Heart right ventricle (tissue), 16 donors: ENCODE measurements at regions not wholly inside any gene's neighbourhood (a gene's known extent, or its start where the extent isn't known, plus 50 kb on each side); places are given as distances from the start of the nearest gene placed in this dataset.

Experiments used
- ATAC-seq, 8 donors: fragments of 200-7000 bp; cut with Tn5 transposase; one replicate each; pipeline ENCODE4 v1.9.1; 2020; ENCODE audit warnings: mild to moderate bottlenecking in 8 of 8, moderate library complexity in 8 of 8, moderate number of reproducible peaks in 1 of 8
- DNase-seq, 2 donors: peaks; one replicate each; pipeline ENCODE4 v3.0.0-alpha.2; 2020
- H3K27ac ChIP-seq, 10 donors: fragments of 200-600 bp; sonication (generic) in 2 of 10; one replicate each; pipeline versions ENCODE4 v1.5.0 to v1.8.0; 2020 to 2022; ENCODE audit warnings: mild to moderate bottlenecking in 3 of 10
- H3K27me3 ChIP-seq, 7 donors: fragments of 200-600 bp; one replicate each; pipeline ENCODE4 v1.8.0; 2021 to 2022; ENCODE audit warnings: mild to moderate bottlenecking in 2 of 7
- H3K36me3 ChIP-seq, 9 donors: fragments of 200-600 bp; sonication (generic) in 1 of 9; one replicate each; pipeline versions ENCODE4 v1.5.0 to v1.8.0; 2020 to 2022; ENCODE audit warnings: mild to moderate bottlenecking in 2 of 9
- H3K4me1 ChIP-seq, 9 donors: fragments of 200-600 bp; sonication (generic) in 1 of 9; one replicate each; pipeline versions ENCODE4 v1.5.0 to v1.8.0; 2020 to 2022; ENCODE audit warnings: mild to moderate bottlenecking in 4 of 9
- H3K4me3 ChIP-seq, 10 donors: fragments of 200-600 bp; sonication (generic) in 2 of 10; one replicate each; pipeline versions ENCODE4 v1.5.0 to v1.8.0; 2020 to 2022; ENCODE audit warnings: mild to moderate bottlenecking in 7 of 10, moderate library complexity in 2 of 10
- H3K9me3 ChIP-seq, 11 donors: fragments of 200-600 bp in 10 of 11; sonication (generic) in 2 of 11; one replicate each; pipeline versions ENCODE4 v1.5.0 to v1.8.0; 2013 to 2022; ENCODE audit warnings: mild to moderate bottlenecking in 2 of 11, control low read depth in 1 of 11, moderate library complexity in 1 of 11
- CTCF ChIP-seq, 9 donors: fragments of 200-600 bp; sonication (generic) in 2 of 9; IDR thresholded peaks; one replicate each; pipeline versions ENCODE4 v1.5.0 to v1.8.0; 2021 to 2022; ENCODE audit warnings: antibody characterized with exemption in 9 of 9, mild to moderate bottlenecking in 5 of 9, moderate library complexity in 1 of 9
- WGBS, 2 donors: extraction: QIAGEN DNeasy Blood & Tissue Kit; methylation state at CpG; one replicate each; pipeline ENCODE4 v1.1.7; 2013; ENCODE audit warnings: inconsistent platforms in 1 of 2; 5-methylcytosine and 5-hydroxymethylcytosine counted together
- intact Hi-C, 10 donors: fragments of 100-400 bp; cut with DNase I; formaldehyde crosslinking; loops; one replicate each; pipeline versions ENCODE4 v1.11.1 to v1.14.2; 2022
- donor health status: Arrhythmogenic right ventricular cardiomyopathy.
- donor health status: ischemic (EF 13 %, LVEDD 7.1; RV severe dilation, severe dysfunction).
- donor health status: healthy with polysubstance abuse.
- donor health status: DM: no; HTN: yes; CAD: no.
- donor health status: DM: no; HTN: no; CAD: no.
- donor health status: ischemic (EF 25% LVEDD 6.9; RV normal size, moderate dysfunction).
- donor health status: ischemic (EF 25% LVEDD 5.7; RV mildly dilated, moderate dysfunction).
- donor health status: healthy.
- donor health status: DM: yes; HTN: yes; CAD: no.
- donor health status: Ischemic cardiomyopathy.
- donor health status: ischemic (EF 35%, LVEDD 5.7; RV mildly dilated, moderate dysfunction).
- donor health status: nonischemic (EF 11% LVEDD 7.7; RV severe dilation, severe dysfunction).
- donor health status: DM: yes; HTN: yes; CAD: no.
- donor health status: PGD.
- donor health status: ischemic (EF 29% LVEDD 5.4; RV normal size, mild dysfunction).
- donor health status: nonischemic (EF 23%, LVEDD 6.1; RV moderate dilation, normal function).

GRCh38 chr6:144474904-144475303 is 189.8 kb downstream of the UTRN start:
- Histone ChIP-seq H3K4me3 (no peak overlapping the region), H3K9me3 (no peaks in the 10 kb centered on the region), H3K27ac (no peak overlapping the region), H3K36me3 (peaks cover 0 to 85% (median 23%) of the 10 kb centered on the region in 9 donors), H3K27me3 (no peaks in the 10 kb centered on the region), H3K4me1 (peaks cover 0 to 25% (median 12%) of the 10 kb centered on the region in 9 donors)
- ATAC-seq (no peak), DNase-seq (no peak)
- intact Hi-C loops: loop anchor here in 6 of 10 donors (5.0 to 10.0 kb wide), 7 partner anchors 180 to 378 kb away; partner anchors contain the start of genes UTRN (in 2 of the 6) and SF3B5 (in 1 of the 6)
- TF ChIP-seq CTCF (IDR thresholded peaks at IDR 0.05): no peak

- Histone ChIP-seq H3K9me3 (no peaks in the 10 kb centered on the region), H3K4me3 (no peak overlapping the region), H3K36me3 (peaks cover 0 to 88% (median 23%) of the 10 kb centered on the region in 9 donors), H3K27ac (no peak overlapping the region), H3K4me1 (peaks cover 0 to 30% (median 17%) of the 10 kb centered on the region in 9 donors), H3K27me3 (no peaks in the 10 kb centered on the region)
- no peak for TF ChIP-seq CTCF (IDR thresholded peaks at IDR 0.05)
- DNase-seq (no peak), ATAC-seq (no peak)
- intact Hi-C loops: loop anchor here in 6 of 10 donors (5.0 to 10.0 kb wide), 7 partner anchors 181 to 378 kb away; partner anchors contain the start of genes UTRN (in 2 of the 6) and SF3B5 (in 1 of the 6)
Observed at GRCh38 chr6:144475411-144475810, 190.3 kb downstream of the UTRN start.

- intact Hi-C loops: loop anchor here in 6 of 10 donors (5.0 to 10.0 kb wide), 7 partner anchors 181 to 379 kb away; partner anchors contain the start of genes UTRN (in 2 of the 6) and SF3B5 (in 1 of the 6)
- WGBS, 2 donors: 88 to 93% methylated on average over 3 of the region's 3 CpGs
Observed at GRCh38 chr6:144476286-144476685, 191.2 kb downstream of the UTRN start.

GRCh38 chr6:144477396-144477795 is 192.3 kb downstream of the UTRN start:
- 89 to 91% methylated on average over 1 of the region's 1 CpG for WGBS, 2 donors
- H3K36me3 ChIP-seq: peaks cover 0 to 86% (median 15%) of the 10 kb centered on the region in 9 donors
- H3K27me3 ChIP-seq: no peaks in the 10 kb centered on the region
- TF ChIP-seq CTCF (IDR thresholded peaks at IDR 0.05): no peak
- peak overlapping the region in 1 of 10 donors; percentile 50 for H3K27ac ChIP-seq
- ATAC-seq: no peak
- no peak overlapping the region for H3K4me3 ChIP-seq
- H3K4me1 ChIP-seq: peaks cover 0 to 39% (median 22%) of the 10 kb centered on the region in 9 donors
- no peak for DNase-seq
- no peaks in the 10 kb centered on the region for H3K9me3 ChIP-seq
- intact Hi-C loops: loop anchor here in 6 of 10 donors (5.0 to 10.0 kb wide), 7 partner anchors 183 to 380 kb away; partner anchors contain the start of genes UTRN (in 2 of the 6) and SF3B5 (in 1 of the 6)

More at GRCh38 chr6:144476286-144476685, 191.2 kb downstream of the UTRN start:
- ATAC-seq: no peak
- Histone ChIP-seq H3K27me3 (no peaks in the 10 kb centered on the region), H3K4me1 (peaks cover 0 to 36% (median 18%) of the 10 kb centered on the region in 9 donors), H3K4me3 (no peak overlapping the region), H3K27ac (no peak overlapping the region), H3K36me3 (peaks cover 0 to 94% (median 22%) of the 10 kb centered on the region in 9 donors), H3K9me3 (no peaks in the 10 kb centered on the region)
- no peak for DNase-seq
- no peak for TF ChIP-seq CTCF (IDR thresholded peaks at IDR 0.05)
